GM21526 (cell line): ENCODE measurements at regions not wholly inside any gene's neighbourhood (a gene's known extent, or its start where the extent isn't known, plus 50 kb on each side); places are given as distances from the start of the nearest gene placed in this dataset.

Experiments used
- ATAC-seq: cut with Tn5 transposase; IDR thresholded peaks from one replicate; pipeline ENCODE4 v1.9.1; 2021; ENCODE audit warnings: moderate library complexity; ENCODE audit not compliant: unreplicated experiment, low FRiP score

DNA sequence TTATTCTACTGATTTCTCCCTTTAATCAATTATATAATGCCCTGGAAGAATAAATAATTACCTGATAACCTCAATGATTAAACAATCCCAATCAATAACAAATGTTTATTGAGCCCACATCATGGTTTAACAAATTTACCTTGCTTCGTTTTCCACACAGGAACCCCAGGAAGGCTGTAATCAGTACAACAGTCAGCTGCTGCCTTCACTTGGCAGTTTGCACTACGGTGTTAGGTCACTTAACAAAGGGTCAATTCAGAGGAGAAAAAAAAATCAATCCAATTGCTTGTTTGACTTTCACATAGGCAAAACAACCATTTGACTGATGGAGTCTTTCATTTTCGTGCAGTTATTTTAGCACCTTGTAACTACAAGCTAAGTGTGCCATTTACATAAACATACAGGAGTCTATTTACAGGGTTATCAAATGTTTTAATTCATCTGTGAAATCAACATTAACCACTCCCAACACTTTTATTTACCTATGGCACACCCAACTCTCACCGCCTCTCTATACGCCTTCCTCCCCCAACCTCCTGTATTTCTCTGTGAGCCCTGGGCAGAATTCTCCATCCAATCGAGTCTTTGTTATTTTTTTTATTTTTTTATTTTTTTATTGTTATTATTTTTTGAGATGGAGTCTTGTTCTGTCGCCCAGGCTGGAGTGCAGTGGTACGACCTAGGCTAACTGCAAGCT is 140.4 kb upstream of the TAB2 start:
- no peak for ATAC-seq

GRCh38 chr6:149179431-149179830 is 138.1 kb upstream of the TAB2 start:
- no peak for ATAC-seq

GRCh38 chr6:149181304-149181703 is 136.2 kb upstream of the TAB2 start:
- ATAC-seq, result no peak

DNA sequence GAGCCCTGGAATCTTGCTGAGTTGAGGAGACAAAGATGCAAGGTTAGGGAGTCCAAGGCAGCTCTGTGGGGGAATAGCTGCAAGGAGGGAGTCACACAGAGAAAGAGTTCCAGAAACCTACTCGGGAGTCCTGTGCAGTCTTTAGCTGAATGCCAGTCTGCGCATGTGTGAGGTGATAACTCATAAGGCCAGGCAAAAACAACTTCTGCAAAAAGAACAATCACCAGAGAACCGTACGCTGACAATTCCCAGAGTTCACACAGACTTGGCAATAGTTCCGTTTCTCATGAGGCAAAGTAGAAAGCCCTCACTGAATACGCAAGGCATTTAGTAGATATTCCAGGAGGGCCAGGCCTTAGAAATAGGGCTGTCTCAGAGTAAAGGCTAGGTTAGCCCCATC is 135.2 kb upstream of the TAB2 start:
- no peak for ATAC-seq

- ATAC-seq, result no peak
These were observed 133.0 kb upstream of the TAB2 start for GRCh38 chr6:149184523-149184922.

GRCh38 chr6:149185799-149186357 is 131.6 kb upstream of the TAB2 start:
- ATAC-seq, result no peak

DNA sequence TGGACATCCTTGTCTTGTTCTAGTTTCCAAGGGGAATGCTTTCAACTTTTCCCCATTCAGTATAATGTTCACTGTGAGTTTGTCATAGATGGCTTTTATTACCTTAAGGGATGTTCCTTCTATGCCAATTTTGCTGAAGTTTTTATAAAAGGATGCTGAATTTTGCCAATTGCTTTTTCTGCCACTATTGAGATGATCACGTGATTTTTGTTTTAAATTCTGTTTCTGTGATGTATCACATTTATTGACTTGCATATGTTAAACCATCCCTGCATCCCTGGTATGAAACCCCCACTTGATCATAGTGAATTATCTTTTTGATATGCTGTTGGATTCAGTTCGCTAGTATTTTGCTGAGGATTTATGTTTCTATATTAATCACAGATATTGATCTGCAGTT is 130.6 kb upstream of the TAB2 start:
- ATAC-seq, result no peak

DNA sequence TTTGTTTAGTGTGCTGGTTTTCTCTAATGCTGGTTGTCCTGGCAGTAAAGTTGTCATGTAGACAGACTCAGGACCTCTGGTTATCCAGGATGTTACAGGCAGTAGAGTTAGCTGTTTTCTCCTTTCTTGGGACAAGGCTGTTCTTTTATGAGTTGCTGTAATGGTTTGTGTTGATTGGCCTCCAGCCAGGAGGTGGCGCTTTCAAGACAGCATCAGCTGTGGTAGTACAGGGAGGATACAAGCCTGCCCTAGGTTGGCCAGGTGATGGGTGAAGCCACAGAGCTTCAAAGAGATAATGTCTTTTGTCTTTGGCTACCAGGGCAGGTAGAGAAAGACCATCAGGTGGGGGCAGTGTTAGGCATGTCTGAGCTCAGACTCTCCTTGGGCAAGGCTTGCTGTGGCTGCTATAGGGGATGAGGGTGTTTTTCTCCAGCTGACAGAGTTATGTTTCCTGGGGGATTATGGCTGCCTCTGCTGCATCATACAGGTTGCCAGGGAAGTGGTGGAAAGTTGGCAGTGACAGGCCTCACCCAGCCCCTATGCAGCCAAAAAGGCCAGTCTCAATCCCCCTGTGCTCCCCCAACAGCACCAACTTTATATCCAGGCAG is 127.2 kb upstream of the TAB2 start:
- no peak for ATAC-seq

DNA sequence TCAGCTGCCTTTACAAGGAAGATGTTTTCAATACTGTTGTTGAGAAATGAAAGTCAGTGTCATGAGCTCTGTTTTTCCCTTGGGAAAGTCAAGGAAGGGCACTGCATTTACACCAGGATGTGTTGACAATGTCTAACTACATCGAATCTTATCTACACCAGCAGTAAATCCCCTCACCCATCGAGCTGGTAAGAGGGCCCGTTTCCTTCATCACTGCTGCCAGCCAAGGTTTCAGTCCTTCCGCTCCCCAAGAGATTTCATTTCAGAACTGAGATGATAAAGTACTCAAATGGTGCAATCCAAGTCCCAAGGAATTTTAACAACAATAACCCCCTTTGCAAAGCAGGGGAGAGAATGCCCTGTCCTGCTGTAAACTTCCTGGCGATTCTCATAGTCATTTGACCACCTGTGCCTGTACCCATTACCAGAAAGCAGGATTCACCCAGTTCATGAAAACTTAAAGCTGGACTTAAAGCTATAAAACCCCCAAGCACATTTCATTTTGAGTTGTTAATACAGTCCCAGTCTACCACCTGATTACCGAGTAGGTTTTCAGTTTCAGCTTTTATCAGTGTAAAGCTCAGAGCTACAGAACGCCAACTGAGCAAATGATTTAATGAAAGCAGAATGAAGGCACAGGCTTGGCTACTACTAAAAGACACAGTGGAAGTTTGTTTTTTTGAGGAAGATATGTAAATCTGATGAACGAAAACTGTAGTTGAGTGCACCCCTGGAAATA is 122.5 kb upstream of the TAB2 start:
- no peak for ATAC-seq

GRCh38 chr6:149196091-149196490 is 121.4 kb upstream of the TAB2 start:
- no peak for ATAC-seq

DNA sequence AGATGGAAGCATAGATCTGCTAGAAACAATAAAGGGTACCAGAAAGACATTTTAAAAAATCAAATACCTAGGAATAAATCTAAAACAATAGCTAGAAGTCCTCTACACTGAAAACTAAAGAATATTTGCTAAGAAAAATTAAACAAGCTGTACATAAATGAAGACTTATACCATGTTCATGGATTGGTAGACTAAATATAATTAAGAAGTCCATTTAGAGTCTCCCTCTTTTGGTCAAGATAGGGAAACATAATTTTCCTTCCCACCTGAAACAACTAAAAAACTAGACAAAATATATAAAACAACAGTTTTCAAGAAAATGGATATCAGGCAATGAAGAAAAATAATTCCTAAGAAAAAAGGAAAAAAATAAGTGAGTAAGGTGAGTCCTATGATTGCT is 120.0 kb upstream of the TAB2 start:
- ATAC-seq, result no peak

GRCh38 chr6:149198265-149198664 is 119.2 kb upstream of the TAB2 start:
- no peak for ATAC-seq

DNA sequence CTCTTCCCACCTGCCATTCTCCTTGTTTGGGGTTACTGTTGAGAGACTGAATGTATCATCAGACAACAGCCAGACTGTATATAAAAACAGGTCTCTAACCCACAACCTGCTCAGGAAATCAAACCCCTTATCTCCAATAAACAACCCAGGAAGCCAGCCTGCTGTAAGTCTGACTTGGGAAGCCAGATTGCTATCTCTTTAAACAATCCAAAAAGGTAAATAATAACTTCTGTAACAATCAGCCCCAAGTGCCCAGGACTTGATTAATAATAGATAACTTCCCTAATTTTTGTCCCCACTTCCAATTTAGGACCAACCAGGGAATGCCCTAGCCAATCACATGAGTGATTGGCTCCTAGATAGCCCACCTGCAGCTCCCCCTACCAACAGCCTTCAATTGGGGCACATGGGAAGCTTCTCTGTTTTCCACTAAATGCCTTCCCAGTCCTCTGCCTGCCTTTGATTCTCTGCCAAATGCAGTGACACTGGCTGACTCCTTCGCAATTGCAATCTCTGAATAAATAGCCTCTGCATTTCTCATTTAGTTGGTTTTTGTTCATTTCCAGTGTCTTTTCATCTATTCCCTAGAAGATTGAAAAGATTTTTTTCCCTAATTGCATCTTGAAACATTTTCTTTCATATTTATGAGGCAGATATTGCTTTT is 117.1 kb upstream of the TAB2 start:
- ATAC-seq, result no peak

DNA sequence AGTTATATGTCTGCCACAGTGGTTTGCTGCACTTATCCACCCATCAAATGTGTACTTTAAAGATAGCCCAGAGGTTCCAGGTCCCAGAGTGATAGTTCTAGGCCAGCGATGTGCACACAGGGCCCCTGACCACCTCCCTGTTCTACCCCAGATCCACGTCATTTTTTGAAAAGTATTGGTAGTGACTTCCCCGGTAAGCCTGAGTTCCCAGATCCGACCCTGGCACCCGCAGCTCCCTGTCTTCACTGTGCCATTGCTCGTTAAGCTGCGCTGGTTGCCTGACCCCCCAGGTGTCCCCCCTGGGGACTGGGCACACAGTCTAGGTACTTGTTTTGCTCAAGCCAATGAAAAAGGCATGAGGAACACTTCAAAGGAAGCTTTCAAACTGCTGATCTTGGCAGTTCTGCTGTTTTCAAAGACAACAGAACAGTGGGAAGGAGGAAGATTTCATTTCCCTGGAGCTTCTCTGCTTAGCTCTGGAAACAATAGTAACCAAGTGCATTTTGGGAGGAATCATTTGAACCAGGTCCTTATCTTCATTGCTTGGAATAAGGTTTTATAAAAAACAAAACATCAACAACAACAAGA is 116.3 kb upstream of the TAB2 start:
- no peak for ATAC-seq

DNA sequence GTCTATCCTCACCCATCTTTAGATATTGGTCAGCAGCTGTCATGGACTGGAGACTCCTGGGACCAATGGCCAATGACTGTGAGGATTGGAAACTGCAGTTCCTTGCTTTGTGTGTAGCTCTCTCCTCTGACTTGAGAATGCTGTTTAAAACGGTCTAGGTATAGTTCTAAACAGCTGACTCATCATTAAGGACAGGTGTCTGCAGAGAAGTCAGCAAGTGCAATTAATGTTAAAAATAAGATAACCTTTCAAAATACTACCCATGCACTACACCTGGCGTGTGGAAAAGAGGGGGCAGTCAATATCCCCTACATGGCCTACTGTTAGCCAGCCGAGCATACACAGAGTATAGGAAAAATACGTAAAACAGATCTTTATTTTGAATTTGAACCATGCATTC is 115.4 kb upstream of the TAB2 start:
- no peak for ATAC-seq

GRCh38 chr6:149202952-149203351 is 114.6 kb upstream of the TAB2 start:
- no peak for ATAC-seq

DNA sequence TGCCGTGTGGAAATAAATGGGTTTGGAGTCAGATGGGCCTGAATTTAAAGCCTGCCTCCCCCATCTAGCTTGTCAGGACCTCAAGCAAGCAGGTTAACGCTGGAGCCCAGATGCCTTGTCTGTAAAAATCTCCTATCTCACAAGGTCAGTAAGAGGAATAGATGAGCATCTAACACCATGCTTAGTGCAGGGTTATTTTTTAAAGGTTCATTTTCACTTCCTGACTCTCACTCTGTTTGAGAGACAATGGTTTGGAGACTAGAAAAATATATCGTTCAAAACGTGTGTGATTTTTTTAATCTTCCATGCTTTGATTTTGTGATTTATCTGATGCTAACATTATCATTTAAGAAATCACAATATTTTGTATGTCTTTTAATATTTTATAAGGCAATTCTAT is 114.0 kb upstream of the TAB2 start:
- ATAC-seq, result no peak

- ATAC-seq, result no peak
These were observed 109.3 kb upstream of the TAB2 start for GRCh38 chr6:149208134-149208601.

DNA sequence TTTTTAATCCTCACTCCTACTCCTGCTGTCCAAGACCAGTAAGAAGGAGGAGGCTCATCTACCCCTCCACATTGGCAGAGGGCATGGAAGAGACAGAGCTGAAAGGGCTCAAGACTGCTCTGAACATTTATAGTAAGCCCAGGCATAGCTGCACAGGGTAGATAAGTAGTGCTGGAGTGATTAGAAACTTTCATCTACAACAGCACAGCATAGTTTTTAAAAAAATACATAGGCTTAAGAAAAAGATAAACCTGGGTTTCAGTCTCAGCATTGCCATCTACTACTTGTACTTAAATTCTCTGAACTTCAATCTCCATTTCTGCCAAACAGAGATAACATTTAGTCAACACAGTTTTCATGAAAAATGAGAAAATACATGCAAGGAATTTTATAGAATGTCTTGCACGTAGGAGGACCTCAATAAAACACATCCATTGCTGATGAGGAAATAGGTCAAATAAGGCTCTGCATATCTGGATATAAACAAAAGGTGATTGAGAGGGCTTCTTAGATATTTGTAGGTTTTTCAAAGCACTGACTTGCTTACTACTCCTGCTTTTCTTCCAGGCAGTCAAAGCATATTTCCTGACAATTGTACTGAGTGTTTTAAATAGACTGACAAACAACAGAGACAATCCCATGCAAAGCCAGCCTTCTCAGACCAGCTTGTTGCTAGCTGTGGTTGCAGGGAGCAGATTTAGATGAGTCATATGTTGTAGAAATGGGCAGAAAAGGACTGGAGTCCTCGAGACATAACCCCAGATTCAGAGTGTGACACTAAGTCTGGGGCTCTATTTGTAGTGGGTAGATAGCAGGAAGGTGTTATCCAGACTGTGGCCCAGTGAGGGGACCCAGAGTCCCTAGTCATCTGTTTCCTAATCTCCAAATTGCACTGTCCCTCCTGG is 107.4 kb upstream of the TAB2 start:
- ATAC-seq, result no peak
